RKO (cell line): ENCODE measurements at regions not wholly inside any gene's neighbourhood (a gene's known extent, or its start where the extent isn't known, plus 50 kb on each side); places are given as distances from the start of the nearest gene placed in this dataset.

Source experiments
- DNase-seq: peaks from one replicate; pipeline ENCODE4 v3.0.0-alpha.2; 2016; ENCODE audit warnings: low spot score

DNA sequence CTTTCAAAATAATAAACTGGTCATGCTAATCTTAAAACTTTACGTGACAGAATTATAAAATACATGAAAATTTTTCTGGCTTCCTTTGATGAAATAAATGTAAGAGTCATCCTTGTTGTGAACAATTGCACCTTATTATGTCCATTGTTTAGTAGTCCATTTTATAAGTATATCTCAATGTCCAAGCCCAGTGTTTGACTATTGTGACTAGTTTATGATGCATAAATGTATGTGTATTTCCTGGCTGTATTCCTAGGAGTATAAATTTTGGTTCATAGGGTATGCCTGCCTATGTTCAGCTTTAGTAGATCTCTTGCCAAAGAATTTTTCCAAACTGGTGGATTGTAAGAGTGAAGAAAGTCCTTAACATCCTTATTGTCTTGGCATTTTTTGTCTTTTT, 2895.5 kb upstream of the PCDH20 start:
- DNase-seq = no peak

DNA sequence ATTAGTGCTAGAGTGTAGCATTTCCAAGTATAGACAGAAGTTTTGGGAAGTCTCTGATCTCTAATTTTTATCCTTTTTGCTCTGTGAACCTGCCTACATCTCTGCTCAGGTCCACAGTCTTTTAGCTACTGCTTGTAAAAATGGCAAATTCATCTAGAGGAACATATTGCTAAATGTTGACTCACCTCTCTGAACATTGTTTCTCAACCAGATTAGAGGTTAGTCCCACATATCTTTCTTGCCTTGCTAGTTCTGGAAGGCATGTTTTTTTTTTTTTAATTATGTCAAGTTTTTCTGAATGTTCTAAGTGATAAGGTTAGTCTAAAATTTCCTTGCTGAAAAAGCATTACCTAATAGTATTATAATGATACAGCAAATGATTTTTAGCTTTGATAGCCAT, 2889.6 kb upstream of the PCDH20 start:
- DNase-seq = no peak

DNA sequence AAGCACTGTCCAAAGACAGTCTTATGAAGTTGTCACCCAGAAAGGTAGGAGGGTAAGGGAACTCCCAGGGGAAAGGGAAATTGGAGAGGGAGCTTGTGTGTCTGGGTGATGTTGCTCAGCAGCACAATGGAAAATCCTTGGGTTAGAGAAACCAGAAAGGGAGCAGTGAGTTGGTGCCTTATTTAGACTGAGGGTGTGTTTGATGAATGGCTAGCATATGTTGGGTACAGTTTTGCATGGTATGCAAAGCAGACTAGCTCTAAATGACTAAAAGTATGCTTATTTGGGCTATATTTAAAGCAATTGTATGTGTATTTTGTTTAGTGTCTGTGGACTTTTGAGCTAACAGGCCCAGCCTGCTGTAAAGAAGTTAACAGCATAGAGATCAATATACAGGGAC, 2884.6 kb upstream of the PCDH20 start:
- DNase-seq = no peak

- DNase-seq = no peak
Observed at GRCh38 chr13:64293923-64294322, 2878.3 kb upstream of the PCDH20 start.

DNA sequence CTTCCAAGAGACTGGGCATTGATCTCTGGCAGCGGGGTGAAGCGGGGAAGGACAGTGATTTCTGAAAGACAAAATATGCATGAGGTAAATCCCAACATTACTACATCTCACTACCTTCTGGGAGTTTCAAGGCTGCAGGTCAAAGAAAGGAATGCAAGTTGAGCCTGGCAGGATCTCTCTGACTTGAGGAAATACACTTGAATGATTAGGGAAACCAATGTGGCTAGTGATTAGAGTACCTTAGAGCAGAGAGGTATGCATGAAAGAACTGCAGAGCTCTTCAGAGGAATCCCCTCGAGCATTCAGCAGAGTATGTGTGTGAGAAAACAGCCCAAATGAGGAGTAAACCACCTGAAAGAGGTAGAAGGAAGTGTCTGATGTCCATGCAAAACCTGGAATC, 2874.1 kb upstream of the PCDH20 start:
- no peak for DNase-seq

DNA sequence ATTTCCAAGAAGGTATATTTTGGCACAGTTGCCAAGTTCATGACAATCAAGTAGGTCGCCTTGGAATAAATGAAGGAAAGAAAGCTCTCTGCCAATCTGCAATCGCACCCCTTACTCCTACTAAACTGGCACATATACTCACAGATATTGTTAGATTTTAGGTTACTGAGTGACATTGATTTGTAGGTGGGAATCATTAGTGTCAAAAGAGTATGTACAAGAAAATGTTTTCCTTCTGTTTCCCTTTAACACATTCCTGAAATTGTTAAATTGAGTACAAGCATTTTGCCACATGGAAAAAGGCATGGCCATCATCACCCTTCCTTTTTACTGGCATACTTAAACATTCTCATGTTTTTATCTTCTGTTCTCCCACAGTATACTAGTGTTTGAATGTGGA, 2868.3 kb upstream of the PCDH20 start:
- no peak for DNase-seq

DNA sequence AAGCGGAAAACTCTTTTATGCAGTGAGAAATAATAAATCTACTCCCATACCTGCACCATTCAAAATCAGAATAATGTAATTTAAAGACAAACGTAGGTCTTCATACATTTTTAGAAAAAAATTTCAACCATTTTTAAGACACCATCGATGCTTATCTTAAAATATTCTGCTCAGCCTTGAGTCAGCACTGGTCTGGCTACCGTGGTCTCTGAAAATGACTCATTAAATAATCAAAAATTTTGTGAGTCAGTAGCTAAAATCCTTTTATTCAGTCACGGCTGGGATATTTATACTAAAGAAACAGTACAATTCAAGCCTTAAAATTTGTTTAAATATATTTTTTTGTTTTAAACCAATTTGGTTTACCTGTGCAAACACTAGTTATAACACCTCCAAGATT, 2862.8 kb upstream of the PCDH20 start:
- peak; percentile 55 for DNase-seq

DNA sequence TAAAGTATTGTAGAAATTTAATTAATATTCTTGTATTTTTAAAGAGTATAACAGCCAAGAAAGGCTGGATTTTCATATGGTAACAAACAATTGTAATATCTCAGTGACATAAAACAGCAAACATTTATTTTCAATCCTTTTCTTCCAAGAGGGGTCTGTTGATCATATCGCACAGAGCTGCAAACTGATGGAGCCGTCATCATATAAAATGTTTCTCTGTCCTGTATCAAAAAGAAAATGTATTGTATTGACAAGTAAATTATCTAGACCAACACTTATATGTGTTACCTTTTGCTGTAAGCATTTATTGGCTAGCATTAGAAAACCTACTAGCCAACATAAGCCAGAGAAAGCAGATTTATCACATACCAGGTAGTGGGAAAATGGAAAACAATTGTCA, 2861.4 kb upstream of the PCDH20 start:
- no peak for DNase-seq

- no peak for DNase-seq
Observed at GRCh38 chr13:64276232-64276631, 2860.6 kb upstream of the PCDH20 start.

GRCh38 chr13:64274481-64275217, 2859.0 kb upstream of the PCDH20 start:
- DNase-seq = no peak

- DNase-seq = no peak
Observed at GRCh38 chr13:64273780-64274179, 2858.1 kb upstream of the PCDH20 start.

DNA sequence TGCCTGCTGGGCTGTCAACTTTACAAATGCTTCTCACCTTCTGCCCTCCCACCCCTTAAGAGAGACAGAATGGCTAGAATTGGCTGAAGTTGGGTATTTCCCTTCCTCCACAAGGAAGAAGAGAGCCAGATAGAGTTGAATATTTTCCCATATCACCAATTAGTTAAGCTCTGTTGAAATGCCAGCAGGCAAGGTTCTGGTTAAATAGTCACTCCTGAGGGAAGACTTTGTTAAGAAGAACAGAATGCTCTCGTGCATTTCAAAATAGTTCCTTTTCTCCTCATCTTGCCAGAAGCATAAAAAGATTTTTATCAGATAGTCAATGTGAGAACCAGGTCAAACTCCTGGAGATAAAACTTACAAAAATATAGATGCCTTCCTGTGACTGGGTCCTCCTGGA, 2857.0 kb upstream of the PCDH20 start:
- DNase-seq = no peak

DNA sequence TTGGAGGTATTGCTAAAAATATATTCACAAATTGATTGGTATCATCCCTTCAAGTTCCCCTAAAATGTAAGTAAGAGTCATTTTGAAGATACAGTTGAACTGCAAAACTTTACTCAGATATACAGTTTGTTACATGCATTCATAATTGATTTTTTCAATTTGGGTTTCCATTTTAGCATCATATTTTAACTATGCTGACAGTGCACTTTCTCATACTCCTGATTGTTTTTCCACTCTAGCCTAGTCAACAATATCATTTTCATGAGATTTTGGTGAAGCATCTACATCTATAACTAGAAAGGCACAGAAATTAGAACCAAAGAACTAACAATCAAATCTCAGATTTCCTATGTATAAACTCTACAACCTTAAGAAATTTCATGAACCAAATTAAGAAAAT, 2850.4 kb upstream of the PCDH20 start:
- no peak for DNase-seq

DNA sequence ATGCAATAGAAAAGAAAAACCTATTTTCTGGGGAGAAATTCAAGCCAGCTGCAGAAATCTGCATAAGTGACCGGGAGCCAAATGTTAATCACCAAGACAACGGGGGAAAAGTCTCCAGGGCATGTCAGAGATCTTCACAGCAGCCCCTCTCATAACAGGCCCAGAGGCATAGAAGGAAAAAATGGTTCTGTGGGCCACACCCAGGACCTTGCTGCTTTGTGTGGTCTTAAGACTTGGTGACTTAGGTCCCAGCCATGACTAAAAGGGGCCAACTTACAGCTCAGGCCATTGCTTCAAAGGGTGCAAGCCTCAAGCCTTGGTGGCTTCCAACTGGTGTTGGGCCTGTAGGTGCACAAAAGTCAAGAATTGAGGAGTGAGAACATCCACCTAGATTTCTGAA, 2847.6 kb upstream of the PCDH20 start:
- DNase-seq = no peak

- no peak for DNase-seq
Observed at GRCh38 chr13:64256751-64257150, 2841.1 kb upstream of the PCDH20 start.

GRCh38 chr13:64255988-64256387, 2840.3 kb upstream of the PCDH20 start:
- DNase-seq = no peak

- no peak for DNase-seq
Observed at GRCh38 chr13:64248371-64249065, 2832.9 kb upstream of the PCDH20 start.

DNA sequence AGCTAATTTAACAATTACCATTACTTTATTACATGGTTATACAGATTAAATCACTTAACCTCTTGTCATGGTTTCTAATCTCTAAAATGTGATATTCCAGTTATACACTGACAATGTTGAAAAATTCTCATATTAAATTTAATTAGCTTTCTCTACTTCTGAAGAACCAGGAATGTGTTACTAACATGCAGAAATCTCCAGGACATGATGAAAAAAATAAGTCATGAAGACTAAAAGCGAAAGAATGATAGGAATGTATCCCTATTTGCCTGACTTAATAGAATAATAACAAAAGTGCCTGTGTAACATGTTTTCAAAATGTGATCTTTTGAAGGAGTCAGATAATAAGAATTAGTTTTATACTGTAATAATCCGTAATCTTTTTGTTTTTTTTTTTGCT, 2823.7 kb upstream of the PCDH20 start:
- DNase-seq = peak; percentile 23

DNA sequence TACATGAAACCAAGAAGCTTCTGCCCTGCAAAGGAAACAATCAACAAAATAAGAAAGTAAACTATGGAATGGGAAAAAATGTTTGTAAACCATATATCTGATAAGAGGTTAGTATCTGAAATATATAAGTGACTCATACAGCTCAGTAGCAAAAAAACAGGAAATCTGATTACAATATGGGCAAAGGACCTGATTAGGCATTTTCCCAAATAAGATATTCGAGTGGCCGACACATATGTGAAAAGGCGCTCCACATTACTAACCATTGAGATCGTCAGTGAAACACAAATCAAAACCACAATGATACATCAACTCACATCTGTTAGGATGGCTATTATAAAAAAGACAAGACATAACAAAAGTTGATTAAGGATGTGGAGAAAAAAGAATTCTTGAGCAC, 2818.6 kb upstream of the PCDH20 start:
- DNase-seq = peak; percentile 12

- no peak for DNase-seq
Observed at GRCh38 chr13:64223016-64223415, 2807.4 kb upstream of the PCDH20 start.

DNA sequence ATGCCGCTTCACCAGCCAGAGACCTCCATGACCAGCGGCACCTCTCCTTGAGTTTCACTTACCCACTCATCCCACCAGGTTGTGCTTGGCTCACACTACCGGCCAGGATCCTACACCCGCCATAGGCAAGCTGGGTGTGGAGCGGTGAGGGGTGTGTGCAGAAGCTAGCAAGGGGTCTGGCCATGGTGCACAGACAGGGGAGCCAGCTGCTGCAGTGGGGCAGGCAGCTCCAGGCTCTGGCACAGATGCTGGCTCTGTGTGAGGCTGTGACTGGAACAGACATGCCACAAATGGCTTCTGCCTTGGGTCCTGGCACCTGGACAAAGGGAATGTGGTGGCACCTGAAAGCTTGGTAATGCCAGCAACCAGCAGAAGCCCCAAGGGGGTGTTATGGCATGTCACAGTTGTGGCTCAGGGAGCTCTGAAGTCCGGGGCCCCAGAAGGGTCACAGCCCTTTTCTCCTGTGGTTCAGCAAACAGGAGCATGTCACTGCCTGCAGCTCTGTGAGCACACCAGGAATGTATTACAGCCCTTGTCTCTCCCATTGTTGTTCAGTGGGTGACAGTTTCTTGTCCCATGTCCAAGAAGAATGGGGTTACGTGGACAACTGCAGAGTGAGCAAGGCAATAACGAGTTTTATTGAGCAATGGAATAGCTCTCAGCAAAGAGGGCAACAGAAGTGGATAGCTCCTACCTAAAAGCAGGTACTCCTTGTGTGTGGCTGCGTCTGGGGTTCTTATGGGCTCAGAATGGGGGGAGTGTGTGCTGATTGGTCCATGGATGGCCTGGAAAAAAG, 2791.0 kb upstream of the PCDH20 start:
- no peak for DNase-seq

- DNase-seq = no peak
Observed at GRCh38 chr13:64202517-64202916, 2786.9 kb upstream of the PCDH20 start.

DNA sequence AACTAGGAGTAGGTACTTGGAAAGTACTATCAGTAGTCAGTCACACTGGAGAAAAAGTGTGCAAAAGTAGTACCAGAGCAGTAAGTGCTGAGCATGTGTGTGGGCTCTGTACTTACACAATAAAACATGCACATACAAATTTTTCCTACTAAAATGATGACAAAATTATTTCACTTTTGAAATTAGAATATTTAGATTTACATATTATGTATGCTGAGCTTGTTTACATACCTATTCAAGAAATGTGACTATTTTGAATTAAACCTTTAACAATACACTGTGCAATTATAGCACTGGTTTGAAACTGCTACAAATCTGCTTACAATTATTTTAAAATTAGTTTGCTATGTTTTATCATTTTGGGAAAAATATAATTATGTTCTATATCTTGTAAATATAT, 2781.6 kb upstream of the PCDH20 start:
- DNase-seq = no peak
